Body of pancreas (tissue), 4 donors: ENCODE measurements at regions not wholly inside any gene's neighbourhood (a gene's known extent, or its start where the extent isn't known, plus 50 kb on each side); places are given as distances from the start of the nearest gene placed in this dataset.
"Not testable (repeated sequence)": the region's sequence is repeated elsewhere in the genome, so short reads cannot be mapped to it uniquely, and the experiment has no call there.

Experiments used
- ATAC-seq: fragments of 150-250 bp; one replicate; pipeline ENCODE4 v1.9.1; 2016
- DNase-seq, 4 donors: peaks; one replicate each; pipeline ENCODE4 v3.0.0-alpha.2; 2019
- H3K27ac ChIP-seq, 4 donors: fragments of 200-600 bp; sonication (generic); 1 replicate in 3 of 4; 2 replicates in 1 of 4; pipeline versions ENCODE4 v1.5.1 to v1.6.1; 2016 to 2019; ENCODE audit warnings: mild to moderate bottlenecking in 1 of 4, mixed read lengths in 1 of 4, moderate library complexity in 1 of 4
- H3K27me3 ChIP-seq, 2 donors: fragments of 200-600 bp; sonication (generic); one replicate each; pipeline ENCODE4 v1.6.0; 2016; ENCODE audit warnings: mild to moderate bottlenecking in 1 of 2
- H3K36me3 ChIP-seq, 2 donors: fragments of 200-600 bp; sonication (generic); replicated peaks in 1 of 2; 2 replicates each; pipeline ENCODE4 v1.5.1; 2016; ENCODE audit warnings: low read depth in 2 of 2; ENCODE audit not compliant: insufficient read depth in 1 of 2
- H3K4me1 ChIP-seq: fragments of 200-600 bp; sonication (generic); one replicate; pipeline ENCODE4 v1.6.0; 2016
- H3K4me3 ChIP-seq, 2 donors: fragments of 200-600 bp; sonication (generic); 1 replicate in 1 of 2; 2 replicates in 1 of 2; pipeline ENCODE4 v1.5.1; 2016 to 2019
- H3K9me3 ChIP-seq, 3 donors: fragments of 200-600 bp; sonication (generic); 1 replicate in 2 of 3; 2 replicates in 1 of 3; pipeline ENCODE4 v1.5.1; 2016
- CTCF ChIP-seq, 7 experiments: fragments of 450-650 bp in 4 of 7; fragments of 200-600 bp in 3 of 7; sonication (generic) in 3 of 7; IDR thresholded peaks; one replicate each; pipeline ENCODE4 v1.5.1; 2016 to 2019; ENCODE audit warnings: antibody characterized with exemption in 7 of 7
- POLR2A ChIP-seq, 3 donors: fragments of 450-650 bp; IDR thresholded peaks; one replicate each; pipeline ENCODE4 v1.6.1; 2016; ENCODE audit warnings: antibody characterized with exemption in 3 of 3, mild to moderate bottlenecking in 2 of 3
- WGBS, 2 donors: methylation state at CpG; one replicate each; pipeline ENCODE4 v1.1.5; 2017; 5-methylcytosine and 5-hydroxymethylcytosine counted together
- intact Hi-C: fragments of 100-400 bp; cut with DNase I; formaldehyde crosslinking; loops from one replicate; pipeline ENCODE4 v1.15.1; 2023

DNA sequence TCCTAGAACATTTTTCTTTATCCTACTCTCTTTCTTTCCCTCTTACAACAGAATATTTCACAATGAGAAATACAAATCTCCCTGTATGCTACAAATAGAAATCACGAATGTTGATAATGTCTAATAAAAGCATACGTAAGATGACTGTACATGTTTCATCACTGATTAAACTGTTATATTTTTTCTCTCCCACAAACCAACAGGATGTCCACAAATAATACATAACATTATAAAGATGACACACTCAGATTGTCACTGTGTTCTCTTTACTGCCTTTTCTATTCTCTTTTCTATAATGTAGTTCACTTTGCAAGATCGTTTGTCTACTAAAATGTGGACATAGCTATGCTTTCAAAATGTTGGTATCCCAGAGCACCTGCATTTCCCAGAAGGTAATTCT lies 90.7 kb upstream of the PARP8 start:
- Histone ChIP-seq H3K27me3 (no peaks in the 10 kb centered on the region), H3K4me1 (no peaks in the 10 kb centered on the region), H3K4me3 (no peak overlapping the region), H3K27ac (no peak overlapping the region), H3K9me3 (no peaks in the 10 kb centered on the region), H3K36me3 (no peaks in the 10 kb centered on the region)
- TF ChIP-seq POLR2A (IDR thresholded peaks at IDR 0.05) (no peak), CTCF (IDR thresholded peaks at IDR 0.05) (no peak)
- intact Hi-C loops, result no loop called here
- ATAC-seq, result no peak
- no peak for DNase-seq
- WGBS, 2 donors, result 38 to 48% methylated on average over 3 of the region's 3 CpGs

DNA sequence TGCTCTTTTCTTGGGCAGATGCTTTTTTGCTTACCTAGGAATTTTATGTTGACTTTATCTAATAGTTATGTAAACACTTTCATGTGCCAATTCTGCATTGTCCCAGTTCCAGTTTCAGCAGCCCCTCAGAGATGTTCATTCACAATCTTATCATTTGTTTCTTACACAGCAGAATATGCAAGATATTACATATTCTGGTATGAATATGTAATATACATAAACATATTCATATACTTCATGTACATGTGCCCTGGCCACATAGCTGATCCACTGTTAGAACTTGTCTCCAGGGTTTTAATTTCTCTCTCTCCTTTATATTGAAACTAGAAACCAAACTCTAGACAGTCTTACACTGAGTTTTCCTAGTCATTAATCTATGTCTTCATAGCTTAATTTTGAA lies 90.2 kb upstream of the PARP8 start:
- no peak for DNase-seq
- intact Hi-C loops, result no loop called here

DNA sequence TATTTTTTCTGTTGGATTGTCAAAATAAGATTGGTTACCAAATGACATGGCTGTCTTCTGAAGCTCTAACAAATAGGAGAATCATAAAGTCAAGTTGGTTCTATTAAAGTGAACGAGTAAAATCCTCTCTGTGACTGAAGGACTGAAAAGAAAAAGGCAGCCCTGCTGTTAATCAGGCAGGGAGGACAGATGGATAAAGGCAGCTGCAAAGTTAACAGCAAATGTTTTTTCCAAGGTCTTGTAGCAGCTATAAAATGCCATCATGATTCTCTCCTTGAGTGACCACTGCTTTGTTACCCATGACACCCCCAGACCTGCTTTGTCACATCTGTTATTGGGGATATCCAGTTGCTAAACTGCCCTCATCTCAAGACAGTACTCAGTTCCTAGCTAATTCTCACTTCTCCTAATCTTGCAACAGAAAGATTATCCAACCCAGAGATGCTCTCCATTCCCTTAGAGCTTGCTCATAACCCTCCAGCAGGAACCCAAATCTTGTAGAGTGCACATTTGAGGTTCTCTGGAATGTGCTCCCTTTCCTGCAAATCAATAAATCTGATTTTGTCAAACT lies 89.7 kb upstream of the PARP8 start:
- Histone ChIP-seq H3K36me3 (no peaks in the 10 kb centered on the region), H3K9me3 (no peaks in the 10 kb centered on the region), H3K4me3 (no peak overlapping the region), H3K27ac (no peak overlapping the region), H3K4me1 (no peaks in the 10 kb centered on the region), H3K27me3 (no peaks in the 10 kb centered on the region)
- DNase-seq, result no peak
- ATAC-seq, result no peak
- 23 to 32% methylated on average over 1 of the region's 1 CpG for WGBS, 2 donors
- no peak for TF ChIP-seq POLR2A (IDR thresholded peaks at IDR 0.05)
- no peak for TF ChIP-seq CTCF (IDR thresholded peaks at IDR 0.05)
- intact Hi-C loops, result no loop called here

More for the DNA sequence above, 90.2 kb upstream of the PARP8 start:
- Histone ChIP-seq H3K27me3 (no peaks in the 10 kb centered on the region), H3K27ac (no peak overlapping the region), H3K4me1 (no peaks in the 10 kb centered on the region), H3K36me3 (no peaks in the 10 kb centered on the region), H3K9me3 (no peaks in the 10 kb centered on the region), H3K4me3 (no peak overlapping the region)
- ATAC-seq, result no peak
- TF ChIP-seq POLR2A (IDR thresholded peaks at IDR 0.05) (no peak), CTCF (IDR thresholded peaks at IDR 0.05) (no peak)

GRCh38 chr5:50580506-50580905 lies 85.9 kb upstream of the PARP8 start:
- Histone ChIP-seq H3K36me3 (no peaks in the 10 kb centered on the region), H3K27me3 (no peaks in the 10 kb centered on the region), H3K4me3 (no peak overlapping the region), H3K27ac (no peak overlapping the region), H3K9me3 (no peaks in the 10 kb centered on the region), H3K4me1 (no peaks in the 10 kb centered on the region)
- 58 to 66% methylated on average over 6 of the region's 6 CpGs for WGBS, 2 donors
- DNase-seq (no peak), ATAC-seq (no peak)
- no peak for TF ChIP-seq CTCF (IDR thresholded peaks at IDR 0.05)
- no peak for TF ChIP-seq POLR2A (IDR thresholded peaks at IDR 0.05)
- intact Hi-C loops, result no loop called here

DNA sequence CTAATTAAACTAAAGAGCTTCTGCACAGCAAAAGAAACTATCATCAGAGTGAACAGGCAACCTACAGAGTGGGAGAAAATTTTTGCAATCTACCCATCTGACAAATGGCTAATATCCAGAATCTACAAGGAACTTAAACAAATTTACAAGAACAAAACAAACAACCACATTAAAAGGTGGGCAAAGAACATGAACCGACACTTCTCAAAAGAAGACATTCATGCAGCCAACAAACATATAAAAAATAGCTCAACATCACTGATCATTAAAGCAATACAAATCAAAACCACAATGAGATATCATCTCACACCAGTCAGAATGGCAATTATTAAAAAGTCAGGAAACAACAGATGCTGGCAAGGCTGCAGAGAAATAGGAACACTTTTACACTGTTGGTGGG lies 84.6 kb upstream of the PARP8 start:
- ATAC-seq, H3K27me3 ChIP-seq, H3K4me3 ChIP-seq, H3K4me1 ChIP-seq, H3K27ac ChIP-seq, H3K9me3 ChIP-seq, DNase-seq, H3K36me3 ChIP-seq, intact Hi-C loops: not testable (repeated sequence)
- 33 to 44% methylated on average over 1 of the region's 1 CpG for WGBS, 2 donors
